ENCODE measurements at regions not wholly inside any gene's neighbourhood (a gene's known extent, or its start where the extent isn't known, plus 50 kb on each side); places are given as distances from the start of the nearest gene placed in this dataset.

DNA sequence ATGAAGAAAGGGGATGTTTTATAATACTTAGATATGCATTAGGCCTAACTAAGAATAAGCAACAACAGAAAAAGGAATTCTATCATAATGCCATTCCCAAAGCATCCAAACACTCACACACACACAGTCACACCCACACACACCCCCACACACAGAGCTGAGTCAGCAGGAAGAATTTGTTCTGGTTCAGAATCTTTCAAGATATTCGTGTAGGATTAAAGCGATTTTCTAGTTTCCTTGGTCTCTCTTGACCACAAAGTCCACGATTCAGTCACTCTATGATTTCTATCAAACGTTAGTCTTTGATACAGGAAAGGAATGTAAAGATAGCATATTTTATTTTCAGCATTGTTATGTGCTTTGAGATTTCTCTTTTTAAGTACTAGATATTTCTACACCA, 382.6 kb upstream of the DCN start:
- TF ChIP-seq, protein P1, sequence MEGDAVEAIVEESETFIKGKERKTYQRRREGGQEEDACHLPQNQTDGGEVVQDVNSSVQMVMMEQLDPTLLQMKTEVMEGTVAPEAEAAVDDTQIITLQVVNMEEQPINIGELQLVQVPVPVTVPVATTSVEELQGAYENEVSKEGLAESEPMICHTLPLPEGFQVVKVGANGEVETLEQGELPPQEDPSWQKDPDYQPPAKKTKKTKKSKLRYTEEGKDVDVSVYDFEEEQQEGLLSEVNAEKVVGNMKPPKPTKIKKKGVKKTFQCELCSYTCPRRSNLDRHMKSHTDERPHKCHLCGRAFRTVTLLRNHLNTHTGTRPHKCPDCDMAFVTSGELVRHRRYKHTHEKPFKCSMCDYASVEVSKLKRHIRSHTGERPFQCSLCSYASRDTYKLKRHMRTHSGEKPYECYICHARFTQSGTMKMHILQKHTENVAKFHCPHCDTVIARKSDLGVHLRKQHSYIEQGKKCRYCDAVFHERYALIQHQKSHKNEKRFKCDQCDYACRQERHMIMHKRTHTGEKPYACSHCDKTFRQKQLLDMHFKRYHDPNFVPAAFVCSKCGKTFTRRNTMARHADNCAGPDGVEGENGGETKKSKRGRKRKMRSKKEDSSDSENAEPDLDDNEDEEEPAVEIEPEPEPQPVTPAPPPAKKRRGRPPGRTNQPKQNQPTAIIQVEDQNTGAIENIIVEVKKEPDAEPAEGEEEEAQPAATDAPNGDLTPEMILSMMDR (IDR thresholded peaks at IDR 0.05; ENCODE audit: insufficient read depth, low read depth, low read length) = no peak
- no peak for TF ChIP-seq EZH2 (IDR thresholded peaks at IDR 0.05; ENCODE audit: insufficient read depth, low read length)
